Spleen (tissue), 11 donors: ENCODE measurements at regions not wholly inside any gene's neighbourhood (a gene's known extent, or its start where the extent isn't known, plus 50 kb on each side); places are given as distances from the start of the nearest gene placed in this dataset.

ENCODE experiments used
- DNase-seq: peaks from one replicate; pipeline ENCODE4 v3.0.0-alpha.2; 2020
- H3K27ac ChIP-seq, 8 donors: fragments of 200-600 bp; sonication (generic) in 7 of 8; 1 replicate in 4 of 8; 2 replicates in 4 of 8; pipeline versions ENCODE4 v1.5.0 to v1.8.0; 2016 to 2021; ENCODE audit warnings: inconsistent platforms in 4 of 8, mild to moderate bottlenecking in 4 of 8, moderate library complexity in 1 of 8
- H3K27me3 ChIP-seq, 7 donors: fragments of 200-600 bp; sonication (generic) in 6 of 7; replicated peaks in 1 of 7; 1 replicate in 4 of 7; 2 replicates in 3 of 7; pipeline versions ENCODE4 v1.5.0 to v1.8.0; 2016 to 2021; ENCODE audit warnings: inconsistent platforms in 3 of 7, mild to moderate bottlenecking in 1 of 7
- H3K36me3 ChIP-seq, 6 donors: fragments of 200-600 bp; sonication (generic) in 5 of 6; 1 replicate in 4 of 6; 2 replicates in 2 of 6; pipeline versions ENCODE4 v1.5.0 to v1.8.0; 2016 to 2021; ENCODE audit warnings: inconsistent platforms in 2 of 6
- H3K4me1 ChIP-seq, 6 donors: fragments of 200-600 bp; sonication (generic) in 5 of 6; 1 replicate in 3 of 6; 2 replicates in 3 of 6; pipeline versions ENCODE4 v1.5.0 to v1.8.0; 2016 to 2021; ENCODE audit warnings: inconsistent platforms in 3 of 6
- H3K4me3 ChIP-seq, 8 donors: fragments of 200-600 bp; sonication (generic) in 7 of 8; 1 replicate in 4 of 8; 2 replicates in 4 of 8; pipeline versions ENCODE4 v1.5.0 to v1.8.0; 2016 to 2021; ENCODE audit warnings: inconsistent platforms in 4 of 8, mild to moderate bottlenecking in 4 of 8, moderate library complexity in 2 of 8
- H3K9me3 ChIP-seq, 8 donors: fragments of 200-600 bp; sonication (generic) in 7 of 8; 1 replicate in 4 of 8; 2 replicates in 4 of 8; pipeline versions ENCODE4 v1.5.0 to v1.8.0; 2016 to 2021; ENCODE audit warnings: inconsistent platforms in 4 of 8
- CTCF ChIP-seq, 11 experiments: fragments of 200-600 bp in 7 of 11; fragments of 450-650 bp in 4 of 11; sonication (generic) in 4 of 11; IDR thresholded peaks in 8 of 11; conservative IDR thresholded peaks in 3 of 11; 1 replicate in 7 of 11; 2 replicates in 4 of 11; pipeline versions ENCODE4 v1.4.0 to v1.8.0; 2016 to 2021; ENCODE audit warnings: antibody characterized with exemption in 11 of 11, inconsistent platforms in 4 of 11, mild to moderate bottlenecking in 1 of 11
- POLR2A ChIP-seq, 3 donors: fragments of 450-650 bp; IDR thresholded peaks; one replicate each; pipeline ENCODE4 v1.5.1; 2017; ENCODE audit warnings: antibody characterized with exemption in 3 of 3, mild to moderate bottlenecking in 1 of 3
- POLR2AphosphoS5 ChIP-seq, 3 donors: sonication (generic); formaldehyde crosslinking; IDR thresholded peaks; one replicate each; pipeline ENCODE4 v1.5.1; 2017; ENCODE audit warnings: antibody characterized with exemption in 3 of 3
- WGBS, 5 donors: extraction: QIAGEN DNeasy Blood & Tissue Kit in 3 of 5; methylation state at CpG; one replicate each; pipeline versions ENCODE4 v1.1.5 to v1.1.7; 2013 to 2018; 5-methylcytosine and 5-hydroxymethylcytosine counted together
- intact Hi-C: fragments of 100-400 bp; cut with DNase I; formaldehyde crosslinking; loops from one replicate; pipeline ENCODE4 v1.15.0; 2023; ENCODE audit warnings: low total_unique reads
- donor health status: healthy with polysubstance abuse.
- donor health status: DM: no; HTN: no; CAD: no; lungs with moderate emphysema.
- donor health status: DM: no; HTN: no; CAD: no.
- donor health status: Bipolar disorder and iron deficiency.
- donor health status: healthy.
- donor health status: DM: no; HTN: no; CAD: no.
- donor health status: DM: yes; HTN: yes; CAD: no.

GRCh38 chr14:104396682-104397470 is 182.7 kb upstream of the C14orf180 start:
- Histone ChIP-seq H3K27me3 (peaks cover 0 to 13% (median 0%) of the 10 kb centered on the region in 7 donors), H3K27ac (no peak overlapping the region), H3K4me1 (peaks cover 19 to 49% (median 45%) of the 10 kb centered on the region in 6 donors), H3K9me3 (peaks cover 0 to 34% (median 26%) of the 10 kb centered on the region in 8 donors), H3K4me3 (no peak overlapping the region), H3K36me3 (no peaks in the 10 kb centered on the region)
- DNase-seq = no peak
- WGBS, 5 donors = 83 to 89% (median 85%) methylated on average over 17 of the region's 17 CpGs
- TF ChIP-seq CTCF (IDR thresholded peaks at IDR 0.05 in 8 of 11, conservative IDR thresholded peaks at IDR 0.05 in 3 of 11) (no peak), POLR2A (IDR thresholded peaks at IDR 0.05) (no peak), POLR2AphosphoS5 (IDR thresholded peaks at IDR 0.05) (no peak)
- intact Hi-C loops = no loop called here

GRCh38 chr14:104397956-104398355 is 181.6 kb upstream of the C14orf180 start:
- Histone ChIP-seq H3K4me1 (peaks cover 16 to 38% (median 35%) of the 10 kb centered on the region in 6 donors), H3K4me3 (no peak overlapping the region), H3K27ac (no peak overlapping the region), H3K36me3 (no peaks in the 10 kb centered on the region), H3K9me3 (peaks cover 0 to 34% (median 26%) of the 10 kb centered on the region in 8 donors), H3K27me3 (peaks cover 0 to 7% (median 0%) of the 10 kb centered on the region in 7 donors)
- intact Hi-C loops = no loop called here
- TF ChIP-seq POLR2A (IDR thresholded peaks at IDR 0.05) = no peak
- DNase-seq = no peak
- 91 to 99% (median 97%) methylated on average over 2 of the region's 2 CpGs for WGBS, 5 donors

- Histone ChIP-seq H3K4me3 (no peak overlapping the region), H3K27ac (no peak overlapping the region), H3K36me3 (no peaks in the 10 kb centered on the region), H3K27me3 (peaks cover 0 to 14% (median 0%) of the 10 kb centered on the region in 7 donors), H3K4me1 (peaks cover 9 to 31% (median 28%) of the 10 kb centered on the region in 6 donors), H3K9me3 (peaks cover 0 to 34% (median 26%) of the 10 kb centered on the region in 8 donors)
- intact Hi-C loops = no loop called here
- TF ChIP-seq CTCF (IDR thresholded peaks at IDR 0.05 in 8 of 11, conservative IDR thresholded peaks at IDR 0.05 in 3 of 11) (no peak), POLR2A (IDR thresholded peaks at IDR 0.05) (no peak), POLR2AphosphoS5 (IDR thresholded peaks at IDR 0.05) (no peak)
- WGBS, 5 donors = 74 to 92% (median 85%) methylated on average over 7 of the region's 7 CpGs
- no peak for DNase-seq
These were observed 180.9 kb upstream of the C14orf180 start for GRCh38 chr14:104398656-104399055.

GRCh38 chr14:104399432-104400155 is 180.0 kb upstream of the C14orf180 start:
- WGBS, 5 donors = 63 to 70% (median 65%) methylated on average over 8 to 10 of the region's 10 CpGs
- H3K36me3 ChIP-seq = no peaks in the 10 kb centered on the region
- H3K27me3 ChIP-seq = peaks cover 0 to 12% (median 0%) of the 10 kb centered on the region in 7 donors
- no peak for DNase-seq
- H3K27ac ChIP-seq = no peak overlapping the region
- intact Hi-C loops = no loop called here
- no peak overlapping the region for H3K4me3 ChIP-seq
- TF ChIP-seq POLR2A (IDR thresholded peaks at IDR 0.05) (no peak), POLR2AphosphoS5 (IDR thresholded peaks at IDR 0.05) (no peak), CTCF (IDR thresholded peaks at IDR 0.05 in 8 of 11, conservative IDR thresholded peaks at IDR 0.05 in 3 of 11) (no peak)
- peaks cover 0 to 34% (median 26%) of the 10 kb centered on the region in 8 donors for H3K9me3 ChIP-seq
- H3K4me1 ChIP-seq = peaks cover 4 to 22% (median 18%) of the 10 kb centered on the region in 6 donors
